ENCODE measurements at regions not wholly inside any gene's neighbourhood (a gene's known extent, or its start where the extent isn't known, plus 50 kb on each side); places are given as distances from the start of the nearest gene placed in this dataset.

DNA sequence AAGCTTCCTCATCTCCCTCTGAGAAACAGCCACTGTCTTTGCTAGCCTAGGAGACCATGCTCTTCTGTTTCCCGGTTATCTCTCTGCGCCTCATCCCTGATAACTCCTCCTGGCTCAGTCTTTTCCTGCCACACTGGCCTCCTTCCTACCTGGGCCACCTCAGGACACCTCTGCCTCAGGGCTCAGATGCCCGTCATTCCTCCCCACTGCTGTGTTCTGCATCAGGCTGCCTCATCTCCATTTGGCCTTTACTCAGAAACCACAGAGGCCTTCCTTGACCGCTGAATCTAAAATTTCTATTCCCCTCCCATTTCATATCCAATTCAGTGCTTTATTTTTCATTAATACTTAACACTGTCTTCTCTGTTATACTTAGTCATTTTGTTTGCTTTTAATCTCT is 311.0 kb upstream of the RGS6 start:
- Histone ChIP-seq H3K9me3 (no peaks in the 10 kb centered on the region), H3K27me3 (replicated peaks in 1 of 7) (no peaks in the 10 kb centered on the region), H3K4me1 (peaks cover 0 to 4% (median 0%) of the 10 kb centered on the region in 6 donors), H3K4me3 (no peak overlapping the region), H3K27ac (peak overlapping the region in 2 of 8 donors; percentile 14 to 41), H3K36me3 (peaks cover 0 to 78% (median 21%) of the 10 kb centered on the region in 6 donors)
- 92 to 100% (median 94%) methylated on average over 4 of the region's 4 CpGs for WGBS, 5 donors
- DNase-seq: no peak
- TF ChIP-seq POLR2AphosphoS5 (IDR thresholded peaks at IDR 0.05) (no peak), POLR2A (IDR thresholded peaks at IDR 0.05) (no peak)
- TF ChIP-seq, protein P1, sequence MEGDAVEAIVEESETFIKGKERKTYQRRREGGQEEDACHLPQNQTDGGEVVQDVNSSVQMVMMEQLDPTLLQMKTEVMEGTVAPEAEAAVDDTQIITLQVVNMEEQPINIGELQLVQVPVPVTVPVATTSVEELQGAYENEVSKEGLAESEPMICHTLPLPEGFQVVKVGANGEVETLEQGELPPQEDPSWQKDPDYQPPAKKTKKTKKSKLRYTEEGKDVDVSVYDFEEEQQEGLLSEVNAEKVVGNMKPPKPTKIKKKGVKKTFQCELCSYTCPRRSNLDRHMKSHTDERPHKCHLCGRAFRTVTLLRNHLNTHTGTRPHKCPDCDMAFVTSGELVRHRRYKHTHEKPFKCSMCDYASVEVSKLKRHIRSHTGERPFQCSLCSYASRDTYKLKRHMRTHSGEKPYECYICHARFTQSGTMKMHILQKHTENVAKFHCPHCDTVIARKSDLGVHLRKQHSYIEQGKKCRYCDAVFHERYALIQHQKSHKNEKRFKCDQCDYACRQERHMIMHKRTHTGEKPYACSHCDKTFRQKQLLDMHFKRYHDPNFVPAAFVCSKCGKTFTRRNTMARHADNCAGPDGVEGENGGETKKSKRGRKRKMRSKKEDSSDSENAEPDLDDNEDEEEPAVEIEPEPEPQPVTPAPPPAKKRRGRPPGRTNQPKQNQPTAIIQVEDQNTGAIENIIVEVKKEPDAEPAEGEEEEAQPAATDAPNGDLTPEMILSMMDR (IDR thresholded peaks at IDR 0.05 in 8 of 11, conservative IDR thresholded peaks at IDR 0.05 in 3 of 11): no peak
- intact Hi-C loops (cut with DNase I; ENCODE audit: low total_unique reads): no loop called here

DNA sequence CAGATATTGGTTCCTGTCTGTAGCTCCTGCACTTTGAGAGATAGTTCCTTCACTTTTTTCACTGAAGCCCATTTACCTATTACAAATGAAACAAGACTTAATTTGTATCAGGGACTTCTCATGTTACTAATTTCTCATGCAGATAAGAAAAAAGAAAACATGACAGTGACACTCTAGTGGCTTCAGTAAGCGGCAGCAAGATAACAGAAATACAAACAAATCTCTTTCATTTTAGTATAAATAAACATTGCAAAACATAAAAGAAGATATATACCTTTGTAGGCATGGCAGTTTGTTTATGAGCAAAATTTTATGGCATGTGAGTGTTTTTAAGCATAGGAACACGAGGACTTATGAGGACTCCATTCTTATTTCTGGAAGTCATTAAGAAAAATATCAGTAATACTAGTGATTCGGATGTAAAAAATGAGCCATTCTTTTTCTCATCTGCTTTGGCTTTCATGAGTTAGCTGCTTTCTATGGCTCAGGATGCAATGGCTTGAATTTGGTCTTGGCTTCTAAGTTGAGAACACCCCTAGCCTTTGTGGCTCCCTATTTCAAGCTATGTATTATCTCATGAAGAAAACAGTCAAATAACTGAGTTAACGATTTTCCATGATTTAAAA is 310.1 kb upstream of the RGS6 start:
- intact Hi-C loops (cut with DNase I; ENCODE audit: low total_unique reads): no loop called here
- TF ChIP-seq POLR2A (IDR thresholded peaks at IDR 0.05) (no peak), POLR2AphosphoS5 (IDR thresholded peaks at IDR 0.05) (no peak)
- TF ChIP-seq, protein P1 (IDR thresholded peaks at IDR 0.05 in 8 of 11, conservative IDR thresholded peaks at IDR 0.05 in 3 of 11): no peak
- no peak for DNase-seq
- H3K4me3 ChIP-seq: no peak overlapping the region
- H3K27me3 ChIP-seq (replicated peaks in 1 of 7): no peaks in the 10 kb centered on the region
- H3K36me3 ChIP-seq: peaks cover 0 to 80% (median 21%) of the 10 kb centered on the region in 6 donors
- H3K9me3 ChIP-seq: no peaks in the 10 kb centered on the region
- 91 to 97% (median 94%) methylated on average over 4 of the region's 4 CpGs for WGBS, 5 donors
- H3K4me1 ChIP-seq: peaks cover 0 to 7% (median 0%) of the 10 kb centered on the region in 6 donors
- no peak overlapping the region for H3K27ac ChIP-seq

DNA sequence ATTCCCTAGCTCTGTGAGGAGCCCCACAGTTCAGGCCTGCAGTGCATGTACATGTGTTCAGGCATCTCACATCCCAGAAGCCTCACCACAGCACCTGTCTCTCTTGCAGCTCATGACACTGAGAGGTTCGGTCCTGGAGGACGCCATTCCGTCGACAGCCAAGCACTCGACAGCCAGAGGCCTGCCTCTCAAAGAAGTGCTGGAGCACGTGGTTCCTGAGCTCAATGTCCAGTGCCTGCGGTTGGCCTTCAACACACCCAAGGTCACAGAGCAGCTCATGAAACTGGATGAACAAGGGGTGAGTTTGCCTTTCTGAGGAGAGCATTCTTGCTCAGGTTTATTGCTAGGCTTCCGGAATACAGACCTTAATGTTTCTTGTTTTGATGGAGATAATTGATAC is 308.3 kb upstream of the RGS6 start:
- H3K4me3 ChIP-seq: no peak overlapping the region
- DNase-seq: no peak
- TF ChIP-seq POLR2A (IDR thresholded peaks at IDR 0.05) (no peak), POLR2AphosphoS5 (IDR thresholded peaks at IDR 0.05) (peak in 1 of 3 donors; percentile 51)
- TF ChIP-seq, protein P1 (IDR thresholded peaks at IDR 0.05 in 8 of 11, conservative IDR thresholded peaks at IDR 0.05 in 3 of 11): no peak
- H3K27ac ChIP-seq: peak overlapping the region in 2 of 8 donors; percentile 10
- H3K9me3 ChIP-seq: no peaks in the 10 kb centered on the region
- H3K4me1 ChIP-seq: peaks cover 0 to 7% (median 0%) of the 10 kb centered on the region in 6 donors
- WGBS, 5 donors: 74 to 89% (median 84%) methylated on average over 8 of the region's 8 CpGs
- intact Hi-C loops (cut with DNase I; ENCODE audit: low total_unique reads): no loop called here
- peaks cover 0 to 86% (median 21%) of the 10 kb centered on the region in 6 donors for H3K36me3 ChIP-seq
- H3K27me3 ChIP-seq (replicated peaks in 1 of 7): no peaks in the 10 kb centered on the region

DNA sequence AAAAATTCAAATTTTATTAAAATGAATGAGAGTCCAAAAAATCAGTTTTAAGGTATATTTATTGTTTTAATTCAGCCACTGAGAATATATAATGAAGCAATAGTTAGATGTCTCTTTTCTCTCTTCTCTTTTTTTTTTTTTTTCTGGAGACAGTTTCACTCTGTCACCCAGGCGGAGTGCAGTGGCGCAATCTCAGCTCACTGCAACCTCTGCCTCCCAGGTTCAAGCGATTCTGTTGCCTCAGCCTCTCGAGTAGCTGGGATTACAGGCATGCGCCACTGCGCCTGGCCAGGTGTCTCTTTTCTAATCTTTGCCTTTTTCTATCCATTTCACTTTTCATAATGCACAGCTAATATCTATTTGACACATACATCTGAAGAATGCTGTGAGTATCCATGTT is 307.1 kb upstream of the RGS6 start:
- no peak for TF ChIP-seq POLR2AphosphoS5 (IDR thresholded peaks at IDR 0.05)
- no peak for TF ChIP-seq POLR2A (IDR thresholded peaks at IDR 0.05)
- TF ChIP-seq, protein P1 (IDR thresholded peaks at IDR 0.05 in 8 of 11, conservative IDR thresholded peaks at IDR 0.05 in 3 of 11): no peak
- intact Hi-C loops (cut with DNase I; ENCODE audit: low total_unique reads): no loop called here
- DNase-seq: peak; percentile 81
- Histone ChIP-seq H3K4me1 (peaks cover 0 to 7% (median 0%) of the 10 kb centered on the region in 6 donors), H3K36me3 (peaks cover 0 to 84% (median 16%) of the 10 kb centered on the region in 6 donors), H3K27ac (peak overlapping the region in 1 of 8 donors; percentile 42), H3K4me3 (no peak overlapping the region), H3K27me3 (replicated peaks in 1 of 7) (no peaks in the 10 kb centered on the region), H3K9me3 (no peaks in the 10 kb centered on the region)
- 71 to 90% (median 84%) methylated on average over 6 of the region's 6 CpGs for WGBS, 5 donors
